NT2/D1 (cell line): ENCODE measurements at regions not wholly inside any gene's neighbourhood (a gene's known extent, or its start where the extent isn't known, plus 50 kb on each side); places are given as distances from the start of the nearest gene placed in this dataset.

Experiments used
- SUZ12 ChIP-seq: IDR thresholded peaks from 2 replicates; pipeline ENCODE4 v1.6.1; 2011; ENCODE audit not compliant: insufficient read length, insufficient read depth; ENCODE audit errors: extremely low read depth
- YY1 ChIP-seq: IDR thresholded peaks from 2 replicates; pipeline ENCODE4 v1.6.1; 2011; ENCODE audit not compliant: insufficient read length, insufficient read depth
- ZNF274 ChIP-seq: IDR thresholded peaks from 2 replicates; pipeline ENCODE4 v1.6.1; 2011; ENCODE audit warnings: mild to moderate bottlenecking, low read depth, low read length

GRCh38 chr13:44818016-44818415, 171.3 kb downstream of the NUFIP1 start:
- no peak for TF ChIP-seq ZNF274
- no peak for TF ChIP-seq SUZ12
- no peak for TF ChIP-seq YY1
